CD14-positive monocyte (primary cell): ENCODE measurements at regions not wholly inside any gene's neighbourhood (a gene's known extent, or its start where the extent isn't known, plus 50 kb on each side); places are given as distances from the start of the nearest gene placed in this dataset.

ENCODE experiments used
- DNase-seq, 3 donors: peaks; one replicate each; pipeline ENCODE4 v3.0.0-alpha.2; 2011 to 2022
- H2AFZ ChIP-seq: 2 replicates; pipeline ENCODE4 v1.6.0; 2012; ENCODE audit warnings: mild to moderate bottlenecking, low read depth, low read length, inconsistent platforms; ENCODE audit not compliant: insufficient read depth, poor library complexity, severe bottlenecking
- H3K27ac ChIP-seq, 2 donors: 1 replicate in 1 of 2; 2 replicates in 1 of 2; pipeline ENCODE4 v1.5.1; 2012 to 2013; ENCODE audit warnings: low read length in 2 of 2, control low read depth in 1 of 2, inconsistent platforms in 1 of 2, low read depth in 1 of 2, mild to moderate bottlenecking in 1 of 2
- H3K27me3 ChIP-seq, 2 donors: one replicate each; pipeline versions ENCODE4 v1.6.0 to v1.6.1; 2011 to 2013; ENCODE audit warnings: low read length in 2 of 2; ENCODE audit not compliant: control insufficient read depth in 2 of 2, insufficient read depth in 2 of 2
- H3K36me3 ChIP-seq, 2 donors: replicated peaks in 1 of 2; 1 replicate in 1 of 2; 2 replicates in 1 of 2; pipeline versions ENCODE4 v1.5.1 to v1.6.1; 2012 to 2013; ENCODE audit warnings: low read length in 2 of 2, control low read depth in 1 of 2, inconsistent platforms in 1 of 2, mild to moderate bottlenecking in 1 of 2; ENCODE audit not compliant: insufficient read depth in 2 of 2, control insufficient read depth in 1 of 2
- H3K4me1 ChIP-seq, 2 donors: 1 replicate in 1 of 2; 2 replicates in 1 of 2; pipeline versions ENCODE4 v1.5.1 to v1.6.1; 2012 to 2013; ENCODE audit warnings: low read length in 2 of 2, control low read depth in 1 of 2, inconsistent platforms in 1 of 2, mild to moderate bottlenecking in 1 of 2, moderate library complexity in 1 of 2; ENCODE audit not compliant: insufficient read depth in 2 of 2, control insufficient read depth in 1 of 2
- H3K4me2 ChIP-seq: replicated peaks from 2 replicates; pipeline ENCODE3; 2012; ENCODE audit warnings: low read length, moderate library complexity, mild to moderate bottlenecking; ENCODE audit not compliant: poor library complexity, severe bottlenecking; ENCODE audit errors: extremely low read depth
- H3K4me3 ChIP-seq, 3 experiments: fragments of 200-600 bp in 1 of 3; sonication (generic) in 1 of 3; replicated peaks in 1 of 3; 1 replicate in 2 of 3; 2 replicates in 1 of 3; pipeline ENCODE4 v1.5.1; 2011 to 2013; ENCODE audit warnings: low read length in 3 of 3, mild to moderate bottlenecking in 3 of 3, control low read depth in 2 of 3, low read depth in 2 of 3, inconsistent platforms in 1 of 3, moderate library complexity in 1 of 3
- H3K79me2 ChIP-seq: 2 replicates; pipeline ENCODE4 v1.6.0; 2012; ENCODE audit warnings: mild to moderate bottlenecking, control low read depth, inconsistent platforms, low read length, moderate library complexity; ENCODE audit not compliant: insufficient read depth
- H3K9ac ChIP-seq: 2 replicates; pipeline ENCODE4 v1.6.0; 2017; ENCODE audit warnings: low read length, mild to moderate bottlenecking; ENCODE audit not compliant: insufficient read depth, poor library complexity, severe bottlenecking
- H3K9me3 ChIP-seq, 2 donors: replicated peaks in 1 of 2; 1 replicate in 1 of 2; 2 replicates in 1 of 2; pipeline versions ENCODE4 v1.5.1 to v1.6.1; 2012 to 2013; ENCODE audit warnings: low read length in 2 of 2, control low read depth in 1 of 2; ENCODE audit not compliant: control insufficient read depth in 1 of 2, insufficient read depth in 1 of 2
- H4K20me1 ChIP-seq: 2 replicates; pipeline ENCODE4 v1.6.0; 2012; ENCODE audit warnings: mild to moderate bottlenecking, low read length, control low read depth, moderate library complexity; ENCODE audit not compliant: insufficient read depth
- H3K27ac Mint-ChIP-seq, 7 donors: one replicate each; pipeline ENCODE4 v1.8.0; 2020; ENCODE audit warnings: mild to moderate bottlenecking in 7 of 7, mixed read lengths in 7 of 7, moderate library complexity in 6 of 7, inconsistent platforms in 2 of 7
- H3K27me3 Mint-ChIP-seq, 3 donors: one replicate each; pipeline ENCODE4 v1.8.0; 2021 to 2022; ENCODE audit warnings: low read depth in 3 of 3, mild to moderate bottlenecking in 3 of 3, mixed read lengths in 3 of 3, moderate library complexity in 3 of 3, inconsistent platforms in 1 of 3
- H3K36me3 Mint-ChIP-seq, 2 donors: one replicate each; pipeline ENCODE4 v1.8.0; 2020; ENCODE audit warnings: mixed read lengths in 2 of 2, inconsistent platforms in 1 of 2, mild to moderate bottlenecking in 1 of 2
- H3K4me1 Mint-ChIP-seq: one replicate; pipeline ENCODE4 v1.8.0; 2020; ENCODE audit warnings: mild to moderate bottlenecking, mixed read lengths
- H3K4me3 Mint-ChIP-seq, 2 donors: one replicate each; pipeline ENCODE4 v1.8.0; 2020; ENCODE audit warnings: mild to moderate bottlenecking in 2 of 2, mixed read lengths in 2 of 2, moderate library complexity in 1 of 2
- H3K9me3 Mint-ChIP-seq, 7 donors: one replicate each; pipeline ENCODE4 v1.8.0; 2020 to 2022; ENCODE audit warnings: mixed read lengths in 7 of 7, mild to moderate bottlenecking in 6 of 7, moderate library complexity in 6 of 7, inconsistent platforms in 2 of 7
- WGBS: methylation state at CpG from one replicate; pipeline ENCODE4 v1.1.5; 2013; ENCODE audit warnings: missing lambda C conversion rate; ENCODE audit not compliant: insufficient coverage; 5-methylcytosine and 5-hydroxymethylcytosine counted together
- intact Hi-C, 2 donors: fragments of 100-400 bp; cut with micrococcal nuclease; formaldehyde crosslinking; loops; one replicate each; pipeline versions ENCODE4 v1.15.0 to v1.15.1; 2023
- TF ChIP-seq, protein P1 (sequence below): fragments of 200-600 bp; IDR thresholded peaks from one replicate; pipeline ENCODE4 v1.8.0; 2022; ENCODE audit warnings: antibody characterized with exemption, mild to moderate bottlenecking

DNA sequence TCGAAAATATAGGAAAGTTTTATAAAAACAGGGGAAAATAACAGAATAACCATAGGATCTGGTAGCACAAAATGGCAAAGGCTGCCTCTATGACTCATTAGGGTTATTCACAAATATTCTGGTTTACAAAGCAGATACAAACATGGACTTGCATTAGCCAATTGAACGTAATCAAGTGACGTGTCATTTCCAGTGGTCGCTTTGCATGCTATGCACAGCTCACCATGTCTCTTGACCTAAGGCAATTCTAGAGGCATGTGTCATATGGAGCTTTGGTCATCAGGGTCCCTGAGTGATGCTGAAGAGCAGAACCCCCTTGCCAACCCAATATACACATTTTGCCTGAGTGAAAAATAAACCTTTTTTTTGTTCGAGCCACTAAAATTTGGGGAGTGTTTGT lies 158.8 kb downstream of the TMEM161B start:
- no peaks in the 10 kb centered on the region for H3K4me1 ChIP-seq
- no peak overlapping the region for H3K9ac ChIP-seq
- no peaks in the 10 kb centered on the region for H3K79me2 ChIP-seq
- no peak overlapping the region for H3K27ac ChIP-seq
- TF ChIP-seq, protein P1, sequence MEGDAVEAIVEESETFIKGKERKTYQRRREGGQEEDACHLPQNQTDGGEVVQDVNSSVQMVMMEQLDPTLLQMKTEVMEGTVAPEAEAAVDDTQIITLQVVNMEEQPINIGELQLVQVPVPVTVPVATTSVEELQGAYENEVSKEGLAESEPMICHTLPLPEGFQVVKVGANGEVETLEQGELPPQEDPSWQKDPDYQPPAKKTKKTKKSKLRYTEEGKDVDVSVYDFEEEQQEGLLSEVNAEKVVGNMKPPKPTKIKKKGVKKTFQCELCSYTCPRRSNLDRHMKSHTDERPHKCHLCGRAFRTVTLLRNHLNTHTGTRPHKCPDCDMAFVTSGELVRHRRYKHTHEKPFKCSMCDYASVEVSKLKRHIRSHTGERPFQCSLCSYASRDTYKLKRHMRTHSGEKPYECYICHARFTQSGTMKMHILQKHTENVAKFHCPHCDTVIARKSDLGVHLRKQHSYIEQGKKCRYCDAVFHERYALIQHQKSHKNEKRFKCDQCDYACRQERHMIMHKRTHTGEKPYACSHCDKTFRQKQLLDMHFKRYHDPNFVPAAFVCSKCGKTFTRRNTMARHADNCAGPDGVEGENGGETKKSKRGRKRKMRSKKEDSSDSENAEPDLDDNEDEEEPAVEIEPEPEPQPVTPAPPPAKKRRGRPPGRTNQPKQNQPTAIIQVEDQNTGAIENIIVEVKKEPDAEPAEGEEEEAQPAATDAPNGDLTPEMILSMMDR = no peak
- peaks cover 0 to 5% of the 10 kb centered on the region in 2 donors for H3K9me3 ChIP-seq
- DNase-seq = no peak
- Mint-ChIP-seq H3K27me3 (peaks cover 0 to 1% (median 0%) of the 10 kb centered on the region in 3 donors), H3K36me3 (no peaks in the 10 kb centered on the region), H3K27ac (no peak overlapping the region), H3K9me3 (peaks cover 0 to 7% (median 0%) of the 10 kb centered on the region in 7 donors), H3K4me3 (no peak overlapping the region), H3K4me1 (no peaks in the 10 kb centered on the region)
- H3K4me2 ChIP-seq = no peak overlapping the region
- H3K4me3 ChIP-seq = no peak overlapping the region
- intact Hi-C loops = no loop called here
- H4K20me1 ChIP-seq = no peaks in the 10 kb centered on the region
- no peaks in the 10 kb centered on the region for H3K27me3 ChIP-seq
- H3K36me3 ChIP-seq = no peaks in the 10 kb centered on the region
- no peak overlapping the region for H2AFZ ChIP-seq
- WGBS = 94% methylated on average over 4 of the region's 5 CpGs

GRCh38 chr5:88108490-88109279 lies 160.0 kb downstream of the TMEM161B start:
- no peaks in the 10 kb centered on the region for H4K20me1 ChIP-seq
- H3K9ac ChIP-seq = no peak overlapping the region
- H2AFZ ChIP-seq = no peak overlapping the region
- WGBS = 81% methylated on average over 6 of the region's 8 CpGs
- no peaks in the 10 kb centered on the region for H3K79me2 ChIP-seq
- peaks cover 0 to 1% (median 0%) of the 10 kb centered on the region in 3 donors for H3K27me3 Mint-ChIP-seq
- H3K36me3 Mint-ChIP-seq = no peaks in the 10 kb centered on the region
- H3K4me3 ChIP-seq = no peak overlapping the region
- no peak overlapping the region for H3K4me2 ChIP-seq
- no peak overlapping the region for H3K27ac ChIP-seq
- no peak overlapping the region for H3K27ac Mint-ChIP-seq
- intact Hi-C loops = no loop called here
- no peaks in the 10 kb centered on the region for H3K4me1 ChIP-seq
- H3K9me3 ChIP-seq = peaks cover 0 to 5% of the 10 kb centered on the region in 2 donors
- no peak overlapping the region for H3K4me3 Mint-ChIP-seq
- TF ChIP-seq, protein P1 = no peak
- H3K36me3 ChIP-seq = no peaks in the 10 kb centered on the region
- DNase-seq = no peak
- H3K9me3 Mint-ChIP-seq = peaks cover 0 to 9% (median 1%) of the 10 kb centered on the region in 7 donors
- no peaks in the 10 kb centered on the region for H3K27me3 ChIP-seq
- H3K4me1 Mint-ChIP-seq = no peaks in the 10 kb centered on the region
